HG02973 (cell line): ENCODE measurements at regions not wholly inside any gene's neighbourhood (a gene's known extent, or its start where the extent isn't known, plus 50 kb on each side); places are given as distances from the start of the nearest gene placed in this dataset.
A peak's percentile ranks its signal among the peaks of the same experiment; 100 is the strongest.

ENCODE experiments used
- ATAC-seq: cut with Tn5 transposase; IDR thresholded peaks from one replicate; pipeline ENCODE4 v1.9.1; 2021; ENCODE audit warnings: moderate library complexity; ENCODE audit not compliant: unreplicated experiment

GRCh38 chr9:105142406-105143135 is 101.9 kb upstream of the SLC44A1 start:
- no peak for ATAC-seq

GRCh38 chr9:105143136-105143430 is 101.4 kb upstream of the SLC44A1 start:
- no peak for ATAC-seq

GRCh38 chr9:105144076-105144475 is 100.4 kb upstream of the SLC44A1 start:
- no peak for ATAC-seq

- ATAC-seq, result no peak
Observed at GRCh38 chr9:105144841-105145240, 99.6 kb upstream of the SLC44A1 start.

GRCh38 chr9:105146677-105147076 is 97.8 kb upstream of the SLC44A1 start:
- ATAC-seq, result no peak

GRCh38 chr9:105147110-105147871 is 97.2 kb upstream of the SLC44A1 start:
- no peak for ATAC-seq

- ATAC-seq, result no peak
Observed at GRCh38 chr9:105148328-105149006, 96.0 kb upstream of the SLC44A1 start.

- no peak for ATAC-seq
Observed at GRCh38 chr9:105150991-105151685, 93.3 kb upstream of the SLC44A1 start.

- ATAC-seq, result no peak
Observed at GRCh38 chr9:105151686-105151995, 92.8 kb upstream of the SLC44A1 start.

GRCh38 chr9:105154723-105155191 is 89.7 kb upstream of the SLC44A1 start:
- no peak for ATAC-seq

- peak; percentile 73 for ATAC-seq
Observed at GRCh38 chr9:105157171-105157583, 87.3 kb upstream of the SLC44A1 start.

- ATAC-seq, result no peak
Observed at GRCh38 chr9:105158020-105158419, 86.4 kb upstream of the SLC44A1 start.

- no peak for ATAC-seq
Observed at GRCh38 chr9:105158898-105159297, 85.6 kb upstream of the SLC44A1 start.

- ATAC-seq, result no peak
Observed at GRCh38 chr9:105168870-105169319, 75.6 kb upstream of the SLC44A1 start.

GRCh38 chr9:105171076-105171475 is 73.4 kb upstream of the SLC44A1 start:
- no peak for ATAC-seq

- ATAC-seq, result no peak
Observed at GRCh38 chr9:105171589-105171988, 72.9 kb upstream of the SLC44A1 start.

GRCh38 chr9:105172436-105172835 is 72.0 kb upstream of the SLC44A1 start:
- no peak for ATAC-seq

- no peak for ATAC-seq
Observed at GRCh38 chr9:105173306-105173705, 71.1 kb upstream of the SLC44A1 start.

GRCh38 chr9:105173826-105174225 is 70.6 kb upstream of the SLC44A1 start:
- no peak for ATAC-seq

GRCh38 chr9:105176194-105176593 is 68.3 kb upstream of the SLC44A1 start:
- no peak for ATAC-seq

GRCh38 chr9:105178076-105178475 is 66.4 kb upstream of the SLC44A1 start:
- no peak for ATAC-seq
